H1 (cell line): ENCODE measurements at regions not wholly inside any gene's neighbourhood (a gene's known extent, or its start where the extent isn't known, plus 50 kb on each side); places are given as distances from the start of the nearest gene placed in this dataset.

Source experiments
- EZH2 ChIP-seq: fragments of 200-600 bp; sonication (generic); IDR thresholded peaks from 2 replicates; pipeline ENCODE4 v1.7.1; 2012; ENCODE audit warnings: low read depth, mild to moderate bottlenecking, moderate library complexity, low read length, inconsistent platforms; ENCODE audit not compliant: severe bottlenecking
- SP2 ChIP-seq: IDR thresholded peaks from 2 replicates; pipeline ENCODE4 v1.6.1; 2012; ENCODE audit warnings: mild to moderate bottlenecking, low read length, inconsistent platforms
- TF ChIP-seq, protein P1 (sequence below): fragments of 300-600 bp; sonication (generic); IDR thresholded peaks from 2 replicates; pipeline ENCODE4 v1.7.1; 2012; ENCODE audit warnings: low read length, moderate library complexity, mild to moderate bottlenecking, inconsistent platforms; ENCODE audit not compliant: insufficient replicate concordance

DNA sequence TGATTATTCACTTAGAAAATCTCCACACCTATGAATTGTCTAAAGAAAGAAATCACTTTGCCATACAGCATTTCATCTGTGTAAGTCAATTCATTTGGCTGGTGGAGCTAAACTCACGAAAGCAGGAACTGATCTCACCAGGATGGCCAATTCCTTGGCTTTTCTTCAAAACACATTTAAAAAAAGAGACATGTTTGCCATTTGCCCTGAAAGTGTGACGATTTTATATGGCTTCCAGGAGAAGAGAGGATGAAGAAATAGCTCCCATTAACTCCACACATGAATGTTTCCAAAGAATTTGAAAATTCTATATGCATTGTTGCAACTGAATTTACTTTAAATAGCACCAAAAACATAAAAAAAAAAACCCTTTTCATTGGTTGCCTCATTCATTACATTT is 334.7 kb downstream of the DMRT2 start (continued):
- TF ChIP-seq EZH2 (no peak), SP2 (no peak)
- TF ChIP-seq, protein P1, sequence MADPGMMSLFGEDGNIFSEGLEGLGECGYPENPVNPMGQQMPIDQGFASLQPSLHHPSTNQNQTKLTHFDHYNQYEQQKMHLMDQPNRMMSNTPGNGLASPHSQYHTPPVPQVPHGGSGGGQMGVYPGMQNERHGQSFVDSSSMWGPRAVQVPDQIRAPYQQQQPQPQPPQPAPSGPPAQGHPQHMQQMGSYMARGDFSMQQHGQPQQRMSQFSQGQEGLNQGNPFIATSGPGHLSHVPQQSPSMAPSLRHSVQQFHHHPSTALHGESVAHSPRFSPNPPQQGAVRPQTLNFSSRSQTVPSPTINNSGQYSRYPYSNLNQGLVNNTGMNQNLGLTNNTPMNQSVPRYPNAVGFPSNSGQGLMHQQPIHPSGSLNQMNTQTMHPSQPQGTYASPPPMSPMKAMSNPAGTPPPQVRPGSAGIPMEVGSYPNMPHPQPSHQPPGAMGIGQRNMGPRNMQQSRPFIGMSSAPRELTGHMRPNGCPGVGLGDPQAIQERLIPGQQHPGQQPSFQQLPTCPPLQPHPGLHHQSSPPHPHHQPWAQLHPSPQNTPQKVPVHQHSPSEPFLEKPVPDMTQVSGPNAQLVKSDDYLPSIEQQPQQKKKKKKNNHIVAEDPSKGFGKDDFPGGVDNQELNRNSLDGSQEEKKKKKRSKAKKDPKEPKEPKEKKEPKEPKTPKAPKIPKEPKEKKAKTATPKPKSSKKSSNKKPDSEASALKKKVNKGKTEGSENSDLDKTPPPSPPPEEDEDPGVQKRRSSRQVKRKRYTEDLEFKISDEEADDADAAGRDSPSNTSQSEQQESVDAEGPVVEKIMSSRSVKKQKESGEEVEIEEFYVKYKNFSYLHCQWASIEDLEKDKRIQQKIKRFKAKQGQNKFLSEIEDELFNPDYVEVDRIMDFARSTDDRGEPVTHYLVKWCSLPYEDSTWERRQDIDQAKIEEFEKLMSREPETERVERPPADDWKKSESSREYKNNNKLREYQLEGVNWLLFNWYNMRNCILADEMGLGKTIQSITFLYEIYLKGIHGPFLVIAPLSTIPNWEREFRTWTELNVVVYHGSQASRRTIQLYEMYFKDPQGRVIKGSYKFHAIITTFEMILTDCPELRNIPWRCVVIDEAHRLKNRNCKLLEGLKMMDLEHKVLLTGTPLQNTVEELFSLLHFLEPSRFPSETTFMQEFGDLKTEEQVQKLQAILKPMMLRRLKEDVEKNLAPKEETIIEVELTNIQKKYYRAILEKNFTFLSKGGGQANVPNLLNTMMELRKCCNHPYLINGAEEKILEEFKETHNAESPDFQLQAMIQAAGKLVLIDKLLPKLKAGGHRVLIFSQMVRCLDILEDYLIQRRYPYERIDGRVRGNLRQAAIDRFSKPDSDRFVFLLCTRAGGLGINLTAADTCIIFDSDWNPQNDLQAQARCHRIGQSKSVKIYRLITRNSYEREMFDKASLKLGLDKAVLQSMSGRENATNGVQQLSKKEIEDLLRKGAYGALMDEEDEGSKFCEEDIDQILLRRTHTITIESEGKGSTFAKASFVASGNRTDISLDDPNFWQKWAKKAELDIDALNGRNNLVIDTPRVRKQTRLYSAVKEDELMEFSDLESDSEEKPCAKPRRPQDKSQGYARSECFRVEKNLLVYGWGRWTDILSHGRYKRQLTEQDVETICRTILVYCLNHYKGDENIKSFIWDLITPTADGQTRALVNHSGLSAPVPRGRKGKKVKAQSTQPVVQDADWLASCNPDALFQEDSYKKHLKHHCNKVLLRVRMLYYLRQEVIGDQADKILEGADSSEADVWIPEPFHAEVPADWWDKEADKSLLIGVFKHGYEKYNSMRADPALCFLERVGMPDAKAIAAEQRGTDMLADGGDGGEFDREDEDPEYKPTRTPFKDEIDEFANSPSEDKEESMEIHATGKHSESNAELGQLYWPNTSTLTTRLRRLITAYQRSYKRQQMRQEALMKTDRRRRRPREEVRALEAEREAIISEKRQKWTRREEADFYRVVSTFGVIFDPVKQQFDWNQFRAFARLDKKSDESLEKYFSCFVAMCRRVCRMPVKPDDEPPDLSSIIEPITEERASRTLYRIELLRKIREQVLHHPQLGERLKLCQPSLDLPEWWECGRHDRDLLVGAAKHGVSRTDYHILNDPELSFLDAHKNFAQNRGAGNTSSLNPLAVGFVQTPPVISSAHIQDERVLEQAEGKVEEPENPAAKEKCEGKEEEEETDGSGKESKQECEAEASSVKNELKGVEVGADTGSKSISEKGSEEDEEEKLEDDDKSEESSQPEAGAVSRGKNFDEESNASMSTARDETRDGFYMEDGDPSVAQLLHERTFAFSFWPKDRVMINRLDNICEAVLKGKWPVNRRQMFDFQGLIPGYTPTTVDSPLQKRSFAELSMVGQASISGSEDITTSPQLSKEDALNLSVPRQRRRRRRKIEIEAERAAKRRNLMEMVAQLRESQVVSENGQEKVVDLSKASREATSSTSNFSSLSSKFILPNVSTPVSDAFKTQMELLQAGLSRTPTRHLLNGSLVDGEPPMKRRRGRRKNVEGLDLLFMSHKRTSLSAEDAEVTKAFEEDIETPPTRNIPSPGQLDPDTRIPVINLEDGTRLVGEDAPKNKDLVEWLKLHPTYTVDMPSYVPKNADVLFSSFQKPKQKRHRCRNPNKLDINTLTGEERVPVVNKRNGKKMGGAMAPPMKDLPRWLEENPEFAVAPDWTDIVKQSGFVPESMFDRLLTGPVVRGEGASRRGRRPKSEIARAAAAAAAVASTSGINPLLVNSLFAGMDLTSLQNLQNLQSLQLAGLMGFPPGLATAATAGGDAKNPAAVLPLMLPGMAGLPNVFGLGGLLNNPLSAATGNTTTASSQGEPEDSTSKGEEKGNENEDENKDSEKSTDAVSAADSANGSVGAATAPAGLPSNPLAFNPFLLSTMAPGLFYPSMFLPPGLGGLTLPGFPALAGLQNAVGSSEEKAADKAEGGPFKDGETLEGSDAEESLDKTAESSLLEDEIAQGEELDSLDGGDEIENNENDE = no peak
